H1 (cell line): ENCODE measurements at regions not wholly inside any gene's neighbourhood (a gene's known extent, or its start where the extent isn't known, plus 50 kb on each side); places are given as distances from the start of the nearest gene placed in this dataset.

ENCODE experiments used
- CTCF ChIA-PET: fragments of 300-600 bp; sonication (Branson Sonifier 250); formaldehyde crosslinking; loops from one replicate; lab custom pipeline; 2021; ENCODE audit not compliant: partially characterized antibody; lab: Charles Lee
- POLR2A ChIA-PET: fragments of 300-600 bp; sonication (Branson Sonifier 250); formaldehyde crosslinking; loops from one replicate; lab custom pipeline; 2021; ENCODE audit warnings: inconsistent platforms; ENCODE audit not compliant: partially characterized antibody; lab: Charles Lee
- DNase-seq, 2 experiments: peaks; one replicate each; pipeline versions ENCODE4 v3.0.0 to v3.0.0-alpha.2; 2010 to 2022; ENCODE audit warnings: low spot score in 2 of 2, low read depth in 1 of 2, mixed read lengths in 1 of 2
- FAIRE-seq: peaks from 2 replicates; lab custom pipeline; 2011; peaks lifted over from hg19 to GRCh38; lab: Jason Lieb, UNC
- H2AFZ ChIP-seq: 2 replicates; pipeline ENCODE4 v1.8.1; 2012; ENCODE audit warnings: low read length, inconsistent platforms
- H2AK5ac ChIP-seq: 2 replicates; pipeline ENCODE4 v1.6.1; 2013; ENCODE audit warnings: low read depth, low read length
- H2BK120ac ChIP-seq: replicated peaks from 2 replicates; pipeline ENCODE3; 2013; ENCODE audit warnings: low read depth, low read length, inconsistent platforms
- H2BK12ac ChIP-seq: 2 replicates; pipeline ENCODE4 v1.6.1; 2013; ENCODE audit warnings: low read depth, low read length
- H2BK15ac ChIP-seq: 2 replicates; pipeline ENCODE4 v1.6.1; 2013; ENCODE audit warnings: low read length
- H2BK20ac ChIP-seq: 2 replicates; pipeline ENCODE4 v1.6.1; 2013; ENCODE audit warnings: low read length
- H2BK5ac ChIP-seq: 2 replicates; pipeline ENCODE4 v1.6.1; 2013; ENCODE audit warnings: low read depth, low read length
- H3K14ac ChIP-seq: 2 replicates; pipeline ENCODE4 v1.6.1; 2013; ENCODE audit warnings: inconsistent platforms; ENCODE audit not compliant: insufficient read length
- H3K18ac ChIP-seq: 2 replicates; pipeline ENCODE4 v1.6.1; 2013; ENCODE audit warnings: low read length; ENCODE audit errors: extremely low read depth
- H3K23ac ChIP-seq: 2 replicates; pipeline ENCODE4 v1.6.1; 2013; ENCODE audit warnings: inconsistent platforms; ENCODE audit not compliant: insufficient read length
- H3K23me2 ChIP-seq: 2 replicates; pipeline ENCODE4 v1.6.1; 2013; ENCODE audit warnings: low read depth, low read length
- H3K27ac ChIP-seq: 2 replicates; pipeline ENCODE4 v1.6.1; 2011; ENCODE audit warnings: low read depth, low read length, inconsistent platforms
- H3K27me3 ChIP-seq, 4 experiments: replicated peaks in 1 of 4; 1 replicate in 1 of 4; 2 replicates in 3 of 4; pipeline versions ENCODE4 v1.6.1 to v1.8.1; 2011 to 2013; ENCODE audit warnings: low read length in 3 of 4, mild to moderate bottlenecking in 3 of 4, inconsistent platforms in 2 of 4, mixed read lengths in 2 of 4, moderate library complexity in 1 of 4; ENCODE audit not compliant: control insufficient read depth in 3 of 4, insufficient read depth in 3 of 4; ENCODE audit errors: extremely low read depth in 1 of 4
- H3K36me3 ChIP-seq, 4 experiments: 2 replicates each; pipeline versions ENCODE4 v1.6.1 to v1.8.1; 2011 to 2013; ENCODE audit warnings: mild to moderate bottlenecking in 4 of 4, low read length in 3 of 4, moderate library complexity in 2 of 4, control low read depth in 1 of 4, inconsistent platforms in 1 of 4; ENCODE audit not compliant: insufficient read depth in 4 of 4, control insufficient read depth in 2 of 4
- H3K4ac ChIP-seq: replicated peaks from 2 replicates; pipeline ENCODE3; 2013; ENCODE audit warnings: low read length, low read depth, mixed read lengths, inconsistent platforms; ENCODE audit not compliant: insufficient read length
- H3K4me1 ChIP-seq, 4 experiments: replicated peaks in 1 of 4; 1 replicate in 1 of 4; 2 replicates in 3 of 4; pipeline versions ENCODE4 v1.6.1 to v1.8.1; 2011 to 2013; ENCODE audit warnings: low read length in 3 of 4, inconsistent platforms in 2 of 4, mixed read lengths in 1 of 4; ENCODE audit not compliant: insufficient read depth in 4 of 4, control insufficient read depth in 3 of 4
- H3K4me2 ChIP-seq, 2 experiments: 2 replicates each; pipeline versions ENCODE4 v1.6.1 to v1.8.1; 2011 to 2013; ENCODE audit warnings: low read depth in 2 of 2, low read length in 2 of 2, control low read depth in 1 of 2, inconsistent platforms in 1 of 2, mild to moderate bottlenecking in 1 of 2; ENCODE audit not compliant: insufficient read depth in 1 of 2
- H3K4me3 ChIP-seq, 4 experiments: fragments of 200-600, 300-600 bp in 1 of 4; sonication (generic), shearing (Covaris generic), sonication (Bioruptor Twin) in 1 of 4; 2 replicates each; pipeline versions ENCODE4 v1.5.1 to v1.8.1; 2011 to 2016; ENCODE audit warnings: low read length in 4 of 4, low read depth in 3 of 4, control low read depth in 2 of 4, inconsistent platforms in 2 of 4, mild to moderate bottlenecking in 2 of 4, mixed read lengths in 1 of 4, moderate library complexity in 1 of 4; ENCODE audit not compliant: insufficient read depth in 2 of 4; ENCODE audit errors: extremely low read depth in 1 of 4
- H3K56ac ChIP-seq: replicated peaks from 2 replicates; pipeline ENCODE3; 2013; ENCODE audit warnings: low read depth, mild to moderate bottlenecking, mixed read lengths, low read length, inconsistent platforms; ENCODE audit not compliant: insufficient read length
- H3K79me1 ChIP-seq: 2 replicates; pipeline ENCODE4 v1.6.1; 2013; ENCODE audit warnings: low read depth, low read length, control low read depth
- H3K79me2 ChIP-seq, 2 experiments: 2 replicates each; pipeline versions ENCODE4 v1.6.1 to v1.8.1; 2012 to 2013; ENCODE audit warnings: low read length in 2 of 2, mild to moderate bottlenecking in 2 of 2, inconsistent platforms in 1 of 2; ENCODE audit not compliant: insufficient read depth in 2 of 2, control insufficient read depth in 1 of 2
- H3K9ac ChIP-seq, 4 experiments: replicated peaks in 1 of 4; 1 replicate in 1 of 4; 2 replicates in 3 of 4; pipeline versions ENCODE4 v1.6.1 to v1.8.1; 2011 to 2013; ENCODE audit warnings: low read depth in 3 of 4, low read length in 3 of 4, control low read depth in 2 of 4, mild to moderate bottlenecking in 2 of 4, moderate library complexity in 2 of 4, inconsistent platforms in 1 of 4; ENCODE audit errors: extremely low read depth in 1 of 4
- H3K9me3 ChIP-seq, 2 experiments: 2 replicates each; pipeline versions ENCODE4 v1.6.1 to v1.8.1; 2012 to 2013; ENCODE audit warnings: mild to moderate bottlenecking in 2 of 2, moderate library complexity in 2 of 2, control low read depth in 1 of 2, inconsistent platforms in 1 of 2, low read depth in 1 of 2, low read length in 1 of 2, mixed read lengths in 1 of 2; ENCODE audit not compliant: insufficient read depth in 2 of 2
- H4K20me1 ChIP-seq, 2 experiments: replicated peaks in 1 of 2; 2 replicates each; pipeline versions ENCODE3 to v1.8.1; 2011 to 2013; ENCODE audit warnings: inconsistent platforms in 2 of 2, low read length in 2 of 2, mild to moderate bottlenecking in 1 of 2; ENCODE audit not compliant: insufficient read depth in 2 of 2, control insufficient read depth in 1 of 2
- H4K5ac ChIP-seq: 2 replicates; pipeline ENCODE4 v1.6.1; 2013; ENCODE audit warnings: low read length, low read depth, mixed read lengths, inconsistent platforms; ENCODE audit not compliant: insufficient read length
- H4K8ac ChIP-seq: 2 replicates; pipeline ENCODE4 v1.8.0; 2013; ENCODE audit warnings: mild to moderate bottlenecking, moderate library complexity, low read length, inconsistent platforms; ENCODE audit not compliant: insufficient read depth; ENCODE audit errors: extremely low read depth
- H4K91ac ChIP-seq: replicated peaks from 2 replicates; pipeline ENCODE3; 2013; ENCODE audit warnings: low read length, mixed read lengths, inconsistent platforms; ENCODE audit not compliant: insufficient read length
- ATF2 ChIP-seq: IDR thresholded peaks from 2 replicates; pipeline ENCODE4 v1.6.1; 2012; ENCODE audit warnings: low read length, inconsistent platforms
- ATF3 ChIP-seq: IDR thresholded peaks from 2 replicates; pipeline ENCODE4 v1.6.1; 2011; ENCODE audit warnings: low read depth, mild to moderate bottlenecking, low read length; ENCODE audit not compliant: insufficient read depth
- BACH1 ChIP-seq: IDR thresholded peaks from 2 replicates; pipeline ENCODE4 v1.6.1; 2012; ENCODE audit warnings: low read length, improper control_type of control experiment
- CEBPB ChIP-seq: IDR thresholded peaks from 2 replicates; pipeline ENCODE4 v1.6.1; 2012; ENCODE audit warnings: low read depth, low read length
- EGR1 ChIP-seq: IDR thresholded peaks from 2 replicates; pipeline ENCODE4 v1.6.1; 2011; ENCODE audit warnings: low read depth, low read length, borderline replicate concordance
- GABPA ChIP-seq: IDR thresholded peaks from 2 replicates; pipeline ENCODE4 v1.6.1; 2011; ENCODE audit warnings: mild to moderate bottlenecking, low read length, moderate library complexity, borderline replicate concordance; ENCODE audit not compliant: insufficient read depth
- HDAC6 ChIP-seq: IDR thresholded peaks from one replicate; pipeline ENCODE4 v1.7.1; 2012; ENCODE audit warnings: low read depth, mild to moderate bottlenecking, inconsistent platforms, low read length, moderate library complexity
- KDM5A ChIP-seq: fragments of 200-600 bp; IDR thresholded peaks from 2 replicates; pipeline ENCODE4 v1.7.1; 2012; ENCODE audit warnings: mild to moderate bottlenecking, low read length, inconsistent platforms, mixed read lengths
- RBBP5 ChIP-seq: IDR thresholded peaks from 2 replicates; pipeline ENCODE4 v1.7.1; 2012; ENCODE audit warnings: low read depth, mild to moderate bottlenecking, inconsistent platforms, low read length, moderate library complexity, borderline replicate concordance
- SP4 ChIP-seq: IDR thresholded peaks from 2 replicates; pipeline ENCODE4 v1.6.1; 2012; ENCODE audit warnings: low read length, inconsistent platforms
- WGBS, 2 experiments: shearing (Covaris generic) in 1 of 2; methylation state at CpG; one replicate each; pipeline versions ENCODE4 v1.1.6 to v1.1.7; 2013 to 2015; ENCODE audit warnings: low lambda C conversion rate in 2 of 2, mixed read lengths in 2 of 2, inconsistent platforms in 1 of 2, low coverage in 1 of 2, missing lambda C conversion rate in 1 of 2; ENCODE audit not compliant: insufficient replicate concordance in 2 of 2, insufficient coverage in 1 of 2, insufficient read length in 1 of 2; ENCODE audit errors: extremely low coverage in 1 of 2, missing lambda C conversion rate in 1 of 2; 5-methylcytosine and 5-hydroxymethylcytosine counted together

GRCh38 chr3:65231544-65231943, 543.7 kb upstream of the ADAMTS9 start:
- WGBS, 2 experiments, result 96% methylated on average over 4 of the region's 4 CpGs; no CpG with 5 or more reads in 1 of the 2 experiments

More at GRCh38 chr3:65231544-65231943, 543.7 kb upstream of the ADAMTS9 start:
- H2AFZ ChIP-seq, result no peak overlapping the region
- no peaks in the 10 kb centered on the region for H3K36me3 ChIP-seq
- H3K23me2 ChIP-seq, result no peaks in the 10 kb centered on the region
- H2BK15ac ChIP-seq, result no peak overlapping the region
- H3K4me1 ChIP-seq, result no peaks in the 10 kb centered on the region; a peak in 1 of 7 replicates
- H3K27me3 ChIP-seq, result no peaks in the 10 kb centered on the region; a peak in 1 of 7 replicates
- ChIA-PET CTCF (interaction anchor here (2.4 kb wide), 1 partner anchor 13 kb away, joined by 8 read pairs; no protein-coding TSS in a partner anchor), POLR2A (no interaction called here)
- FAIRE-seq (no peak), DNase-seq (no peak)
- no peak overlapping the region for H3K56ac ChIP-seq
- H3K4ac ChIP-seq, result no peak overlapping the region
- no peak overlapping the region for H3K27ac ChIP-seq
- H3K9me3 ChIP-seq, result no peaks in the 10 kb centered on the region
- H3K79me2 ChIP-seq, result no peaks in the 10 kb centered on the region
- no peak overlapping the region for H2BK120ac ChIP-seq
- no peak overlapping the region for H2BK12ac ChIP-seq
- H2BK5ac ChIP-seq, result no peak overlapping the region
- TF ChIP-seq BACH1 (no peak), CEBPB (no peak), HDAC6 (no peak), RBBP5 (no peak), ATF3 (no peak), GABPA (no peak), SP4 (no peak), ATF2 (no peak), EGR1 (no peak), KDM5A (no peak)
- TF ChIP-seq, all 59 proteins: peak for 0
- no peak overlapping the region for H3K14ac ChIP-seq
- H3K23ac ChIP-seq, result no peak overlapping the region
- H4K5ac ChIP-seq, result no peak overlapping the region
- no peaks in the 10 kb centered on the region for H3K79me1 ChIP-seq
- no peak overlapping the region for H2BK20ac ChIP-seq
- no peak overlapping the region for H3K4me3 ChIP-seq
- no peak overlapping the region for H3K18ac ChIP-seq
- no peak overlapping the region for H4K91ac ChIP-seq
- no peak overlapping the region for H3K4me2 ChIP-seq
- H3K9ac ChIP-seq, result no peak overlapping the region
- H4K8ac ChIP-seq, result no peak overlapping the region
- H4K20me1 ChIP-seq, result no peaks in the 10 kb centered on the region
- no peak overlapping the region for H2AK5ac ChIP-seq
